SK-N-MC (cell line): ENCODE measurements at regions not wholly inside any gene's neighbourhood (a gene's known extent, or its start where the extent isn't known, plus 50 kb on each side); places are given as distances from the start of the nearest gene placed in this dataset.

Experiments
- DNase-seq: peaks from one replicate; pipeline ENCODE4 v3.0.0-alpha.2; 2011; ENCODE audit warnings: low read depth, low spot score
- H3K27ac ChIP-seq: fragments of 200-600 bp; sonication (generic); 2 replicates; pipeline ENCODE4 v1.5.1; 2016; ENCODE audit warnings: mixed run types
- H3K36me3 ChIP-seq: fragments of 200-600 bp; sonication (generic); 2 replicates; pipeline ENCODE4 v1.6.1; 2017; ENCODE audit warnings: antibody characterized with exemption, low read length, mixed read lengths; ENCODE audit not compliant: insufficient read depth
- H3K4me3 ChIP-seq: fragments of 200-600 bp; sonication (generic); 2 replicates; pipeline ENCODE4 v1.5.1; 2016
- H3K9ac ChIP-seq: fragments of 200-600 bp; sonication (generic); 2 replicates; pipeline ENCODE4 v1.8.0; 2017; ENCODE audit warnings: mixed run types, mixed read lengths; ENCODE audit not compliant: insufficient read length
- H3K9me3 ChIP-seq: fragments of 200-600 bp; sonication (generic); 2 replicates; pipeline ENCODE4 v1.6.1; 2017; ENCODE audit warnings: low read depth, mild to moderate bottlenecking, antibody characterized with exemption, low read length, moderate library complexity, mixed read lengths
- EZH2 ChIP-seq: fragments of 200-600 bp; sonication (generic); IDR thresholded peaks from one replicate; pipeline ENCODE4 v1.6.1; 2017; ENCODE audit warnings: antibody characterized with exemption
- FOXP2 ChIP-seq: optimal IDR thresholded peaks from 2 replicates; pipeline ENCODE3; 2011; ENCODE audit warnings: mild to moderate bottlenecking, moderate library complexity; ENCODE audit not compliant: insufficient read depth; ENCODE audit errors: extremely low read length, control extremely low read depth
- POLR2AphosphoS5 ChIP-seq: IDR thresholded peaks from 2 replicates; pipeline ENCODE4 v1.6.1; 2012; ENCODE audit warnings: mild to moderate bottlenecking, low read depth, low read length, borderline replicate concordance

DNA sequence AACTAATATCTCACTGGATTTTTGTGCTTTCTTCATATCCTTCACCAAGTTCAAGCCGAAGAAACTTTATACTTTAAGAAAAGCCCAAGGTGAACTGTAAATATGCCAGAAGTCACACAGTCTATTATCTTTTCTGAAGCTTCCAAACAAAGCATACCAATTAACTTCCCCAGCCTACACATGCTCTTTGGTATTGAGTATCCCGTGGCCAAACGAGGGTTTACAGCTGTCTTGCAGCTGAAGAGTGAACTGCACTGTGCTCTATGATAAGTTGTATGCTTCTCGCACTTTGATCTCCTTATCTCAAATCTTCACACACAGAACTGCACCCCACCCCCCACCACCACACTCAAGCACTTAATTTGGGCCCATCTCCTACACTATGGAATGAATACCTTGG is 215.6 kb upstream of the VEPH1 start:
- H3K27ac ChIP-seq, result no peak overlapping the region
- H3K9me3 ChIP-seq, result no peaks in the 10 kb centered on the region
- no peak for TF ChIP-seq EZH2
- no peak for TF ChIP-seq FOXP2
- no peak for TF ChIP-seq POLR2AphosphoS5
- H3K36me3 ChIP-seq, result no peaks in the 10 kb centered on the region
- H3K9ac ChIP-seq, result no peak overlapping the region
- no peak for DNase-seq
- H3K4me3 ChIP-seq, result no peak overlapping the region

DNA sequence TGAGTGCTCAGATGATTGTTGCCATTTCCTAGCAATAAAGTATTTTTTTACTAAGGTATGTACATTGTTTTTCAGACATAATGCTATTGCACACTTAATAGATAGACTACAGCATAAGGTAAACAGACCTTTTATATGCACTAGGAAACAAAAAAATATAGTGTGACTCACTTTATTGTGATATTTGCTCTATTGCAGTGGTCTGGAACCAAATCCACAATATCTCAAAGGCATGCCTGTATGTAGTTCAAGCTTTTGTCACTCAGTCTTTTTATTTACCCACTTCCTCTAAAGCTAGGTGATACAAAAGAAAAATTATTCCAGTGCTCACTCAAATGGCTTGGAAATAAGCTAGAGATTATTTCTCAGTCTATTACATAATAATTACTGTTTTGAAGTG is 209.9 kb upstream of the VEPH1 start:
- no peak overlapping the region for H3K27ac ChIP-seq
- H3K4me3 ChIP-seq, result no peak overlapping the region
- DNase-seq, result no peak
- TF ChIP-seq FOXP2 (no peak), EZH2 (no peak), POLR2AphosphoS5 (no peak)
- no peaks in the 10 kb centered on the region for H3K9me3 ChIP-seq
- H3K36me3 ChIP-seq, result no peaks in the 10 kb centered on the region
- no peak overlapping the region for H3K9ac ChIP-seq

DNA sequence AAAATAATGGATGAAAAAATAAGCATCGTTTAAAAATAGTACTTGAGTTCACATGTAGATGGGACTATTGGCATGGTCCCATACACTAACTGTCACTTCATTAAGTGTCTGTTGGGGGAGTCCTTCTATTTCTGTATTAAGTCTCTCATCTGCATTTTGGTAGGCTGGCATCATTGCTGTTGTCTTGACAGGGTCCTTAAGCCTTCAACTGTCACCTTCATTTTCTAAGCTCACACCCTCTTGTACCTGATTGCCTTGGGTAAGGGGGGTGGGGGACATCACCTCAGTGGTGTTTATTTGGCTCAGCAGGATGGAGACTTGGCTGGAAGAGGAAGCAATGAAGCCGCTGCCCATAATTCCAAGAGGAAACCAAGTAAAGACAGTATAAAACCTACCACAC is 202.0 kb upstream of the VEPH1 start:
- Histone ChIP-seq H3K9me3 (no peaks in the 10 kb centered on the region), H3K36me3 (no peaks in the 10 kb centered on the region), H3K27ac (no peak overlapping the region), H3K9ac (no peak overlapping the region), H3K4me3 (no peak overlapping the region)
- TF ChIP-seq POLR2AphosphoS5, result no peak
- no peak for DNase-seq

DNA sequence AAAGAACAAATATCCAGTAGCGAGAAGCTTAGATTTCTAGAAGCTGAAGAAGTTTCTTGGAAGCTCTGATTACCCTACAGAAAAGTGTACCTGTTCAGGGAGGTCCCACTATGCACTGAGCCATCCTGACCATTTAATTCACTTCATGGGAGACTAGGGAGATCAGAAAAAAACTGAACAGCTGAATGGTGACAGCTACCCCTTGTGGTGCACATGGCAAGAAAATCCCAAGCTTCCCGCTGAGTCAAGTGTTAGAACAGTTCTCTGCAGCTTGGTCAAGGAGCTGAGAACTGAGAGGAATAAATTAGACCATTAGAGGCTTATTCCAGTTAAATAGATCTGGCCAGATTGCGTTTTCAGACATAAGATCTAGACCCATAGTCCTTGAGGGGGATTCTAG is 197.2 kb upstream of the VEPH1 start:
- Histone ChIP-seq H3K27ac (no peak overlapping the region), H3K4me3 (no peak overlapping the region), H3K9me3 (no peaks in the 10 kb centered on the region), H3K36me3 (no peaks in the 10 kb centered on the region), H3K9ac (no peak overlapping the region)
- DNase-seq, result no peak
- TF ChIP-seq FOXP2, result no peak
- no peak for TF ChIP-seq POLR2AphosphoS5
- no peak for TF ChIP-seq EZH2

DNA sequence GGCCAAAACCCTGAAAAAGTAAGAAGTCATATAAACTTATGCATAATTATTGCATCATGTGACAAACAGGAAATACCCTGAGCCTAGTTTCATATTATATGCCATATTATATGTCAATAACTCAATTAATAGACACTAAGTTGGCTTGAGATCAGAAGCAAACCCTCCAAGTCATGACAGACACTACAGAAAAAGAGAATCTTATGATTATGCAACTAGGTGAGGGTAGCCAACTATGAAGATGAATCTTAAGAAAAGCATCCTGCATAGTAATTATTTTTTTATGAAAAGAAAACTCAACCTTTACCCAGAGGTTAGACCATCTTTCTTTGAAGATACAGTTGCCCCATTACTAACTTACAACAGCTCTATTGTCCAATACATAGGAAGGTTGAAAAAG is 192.4 kb upstream of the VEPH1 start:
- TF ChIP-seq POLR2AphosphoS5 (no peak; the same call in 1 of the 2 replicates), FOXP2 (no peak), EZH2 (no peak)
- H3K9ac ChIP-seq, result no peak overlapping the region
- H3K27ac ChIP-seq, result no peak overlapping the region
- DNase-seq, result no peak
- no peak overlapping the region for H3K4me3 ChIP-seq
- H3K36me3 ChIP-seq, result no peaks in the 10 kb centered on the region
- H3K9me3 ChIP-seq, result no peaks in the 10 kb centered on the region

DNA sequence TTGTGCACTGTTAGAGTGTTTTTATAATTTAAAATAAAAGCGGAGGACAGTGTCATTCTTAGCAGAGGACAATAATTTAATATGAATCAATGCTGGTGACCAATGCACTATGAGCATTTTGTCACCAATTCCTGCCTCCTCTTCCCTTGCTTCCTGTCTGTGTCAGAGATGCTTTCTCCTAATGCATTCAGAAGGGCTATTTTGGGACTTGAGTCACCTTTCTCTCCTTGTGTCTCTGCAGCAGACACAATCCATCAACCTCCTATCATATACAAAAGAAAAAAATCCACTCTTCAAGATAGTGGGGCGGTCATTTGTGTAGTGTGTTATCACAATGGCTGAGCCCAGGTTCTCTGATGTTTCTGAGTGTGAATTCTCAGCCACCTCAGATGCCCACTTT is 191.9 kb upstream of the VEPH1 start:
- Histone ChIP-seq H3K36me3 (no peaks in the 10 kb centered on the region), H3K9me3 (no peaks in the 10 kb centered on the region), H3K4me3 (no peak overlapping the region), H3K9ac (no peak overlapping the region), H3K27ac (no peak overlapping the region)
- no peak for DNase-seq
- TF ChIP-seq FOXP2 (no peak), EZH2 (no peak), POLR2AphosphoS5 (no peak)

DNA sequence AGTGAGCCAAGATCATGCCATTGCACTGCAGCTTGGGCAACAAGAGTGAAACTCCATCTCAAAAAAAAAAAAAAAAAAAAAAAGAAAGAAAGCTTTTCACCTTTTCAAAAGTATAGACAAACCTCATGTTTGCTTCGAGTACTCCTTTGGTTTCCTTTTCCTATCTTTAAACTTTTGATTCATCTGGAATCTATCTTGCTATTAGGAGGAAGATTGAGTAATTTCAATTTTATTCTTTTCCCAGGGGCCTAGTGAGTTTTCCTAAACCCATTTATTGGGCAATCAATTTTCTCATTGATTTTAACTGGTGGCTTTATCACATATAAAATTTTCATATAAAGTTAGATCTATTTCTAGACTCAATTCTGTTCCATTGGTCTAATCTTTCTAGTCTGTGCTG is 190.5 kb upstream of the VEPH1 start:
- Histone ChIP-seq H3K36me3 (no peaks in the 10 kb centered on the region), H3K9me3 (no peaks in the 10 kb centered on the region), H3K27ac (no peak overlapping the region), H3K4me3 (no peak overlapping the region), H3K9ac (no peak overlapping the region)
- DNase-seq, result no peak
- TF ChIP-seq POLR2AphosphoS5 (no peak), EZH2 (no peak), FOXP2 (no peak)

DNA sequence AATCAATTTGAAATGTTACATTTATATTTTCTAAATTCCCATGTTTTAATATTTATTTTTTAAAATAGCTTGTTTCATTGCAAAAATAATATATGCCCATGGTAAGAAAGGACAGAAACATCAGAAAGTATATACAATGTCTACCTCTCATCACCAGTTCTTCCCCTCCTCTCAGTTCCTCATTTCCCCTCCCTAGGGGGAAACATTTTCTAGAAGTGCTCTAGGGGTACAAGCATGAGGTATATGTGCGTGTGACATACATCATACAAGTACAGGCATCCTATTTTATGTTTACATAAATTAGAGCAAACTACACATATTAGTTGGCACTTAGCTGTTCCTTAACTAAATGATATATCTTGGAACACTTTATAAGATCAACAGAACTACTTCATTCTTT is 189.3 kb upstream of the VEPH1 start:
- no peaks in the 10 kb centered on the region for H3K36me3 ChIP-seq
- H3K4me3 ChIP-seq, result no peak overlapping the region
- TF ChIP-seq FOXP2, result no peak
- no peak for TF ChIP-seq POLR2AphosphoS5
- no peak for TF ChIP-seq EZH2
- no peaks in the 10 kb centered on the region for H3K9me3 ChIP-seq
- no peak for DNase-seq
- no peak overlapping the region for H3K27ac ChIP-seq
- no peak overlapping the region for H3K9ac ChIP-seq

DNA sequence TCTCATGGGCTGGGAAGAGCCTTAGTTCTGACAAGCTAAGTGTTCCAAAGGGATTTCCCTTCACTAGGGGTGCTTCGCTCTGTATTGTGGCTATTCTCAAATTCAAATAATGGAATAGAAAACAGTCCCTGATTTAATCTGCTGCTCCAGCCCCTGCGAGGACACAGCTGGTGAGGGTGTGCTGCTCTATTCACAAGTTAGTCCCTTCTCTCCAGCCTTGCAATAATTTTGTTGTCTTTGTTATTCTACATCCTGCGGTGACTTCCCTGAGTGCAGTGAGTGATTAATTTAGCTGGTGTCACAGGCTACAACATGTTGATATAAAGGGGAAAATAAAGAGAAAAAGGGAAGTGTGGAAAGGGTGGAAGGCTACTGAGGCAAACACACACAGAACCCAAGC is 180.5 kb upstream of the VEPH1 start:
- no peak overlapping the region for H3K4me3 ChIP-seq
- no peak overlapping the region for H3K27ac ChIP-seq
- H3K36me3 ChIP-seq, result no peaks in the 10 kb centered on the region
- no peak for DNase-seq
- no peaks in the 10 kb centered on the region for H3K9me3 ChIP-seq
- H3K9ac ChIP-seq, result no peak overlapping the region
- TF ChIP-seq EZH2, result no peak
- no peak for TF ChIP-seq POLR2AphosphoS5
- no peak for TF ChIP-seq FOXP2
